Heart right ventricle (tissue), 16 donors: ENCODE measurements at regions not wholly inside any gene's neighbourhood (a gene's known extent, or its start where the extent isn't known, plus 50 kb on each side); places are given as distances from the start of the nearest gene placed in this dataset.

Experiments used
- ATAC-seq, 8 donors: fragments of 200-7000 bp; cut with Tn5 transposase; one replicate each; pipeline ENCODE4 v1.9.1; 2020; ENCODE audit warnings: mild to moderate bottlenecking in 8 of 8, moderate library complexity in 8 of 8, moderate number of reproducible peaks in 1 of 8
- DNase-seq, 2 donors: peaks; one replicate each; pipeline ENCODE4 v3.0.0-alpha.2; 2020
- H3K27ac ChIP-seq, 10 donors: fragments of 200-600 bp; sonication (generic) in 2 of 10; one replicate each; pipeline versions ENCODE4 v1.5.0 to v1.8.0; 2020 to 2022; ENCODE audit warnings: mild to moderate bottlenecking in 3 of 10
- H3K27me3 ChIP-seq, 7 donors: fragments of 200-600 bp; one replicate each; pipeline ENCODE4 v1.8.0; 2021 to 2022; ENCODE audit warnings: mild to moderate bottlenecking in 2 of 7
- H3K36me3 ChIP-seq, 9 donors: fragments of 200-600 bp; sonication (generic) in 1 of 9; one replicate each; pipeline versions ENCODE4 v1.5.0 to v1.8.0; 2020 to 2022; ENCODE audit warnings: mild to moderate bottlenecking in 2 of 9
- H3K4me1 ChIP-seq, 9 donors: fragments of 200-600 bp; sonication (generic) in 1 of 9; one replicate each; pipeline versions ENCODE4 v1.5.0 to v1.8.0; 2020 to 2022; ENCODE audit warnings: mild to moderate bottlenecking in 4 of 9
- H3K4me3 ChIP-seq, 10 donors: fragments of 200-600 bp; sonication (generic) in 2 of 10; one replicate each; pipeline versions ENCODE4 v1.5.0 to v1.8.0; 2020 to 2022; ENCODE audit warnings: mild to moderate bottlenecking in 7 of 10, moderate library complexity in 2 of 10
- H3K9me3 ChIP-seq, 11 donors: fragments of 200-600 bp in 10 of 11; sonication (generic) in 2 of 11; one replicate each; pipeline versions ENCODE4 v1.5.0 to v1.8.0; 2013 to 2022; ENCODE audit warnings: mild to moderate bottlenecking in 2 of 11, control low read depth in 1 of 11, moderate library complexity in 1 of 11
- CTCF ChIP-seq, 9 donors: fragments of 200-600 bp; sonication (generic) in 2 of 9; IDR thresholded peaks; one replicate each; pipeline versions ENCODE4 v1.5.0 to v1.8.0; 2021 to 2022; ENCODE audit warnings: antibody characterized with exemption in 9 of 9, mild to moderate bottlenecking in 5 of 9, moderate library complexity in 1 of 9
- WGBS, 2 donors: extraction: QIAGEN DNeasy Blood & Tissue Kit; methylation state at CpG; one replicate each; pipeline ENCODE4 v1.1.7; 2013; ENCODE audit warnings: inconsistent platforms in 1 of 2; 5-methylcytosine and 5-hydroxymethylcytosine counted together
- intact Hi-C, 10 donors: fragments of 100-400 bp; cut with DNase I; formaldehyde crosslinking; loops; one replicate each; pipeline versions ENCODE4 v1.11.1 to v1.14.2; 2022
- donor health status: Arrhythmogenic right ventricular cardiomyopathy.
- donor health status: ischemic (EF 13 %, LVEDD 7.1; RV severe dilation, severe dysfunction).
- donor health status: healthy with polysubstance abuse.
- donor health status: DM: no; HTN: yes; CAD: no.
- donor health status: DM: no; HTN: no; CAD: no.
- donor health status: ischemic (EF 25% LVEDD 6.9; RV normal size, moderate dysfunction).
- donor health status: ischemic (EF 25% LVEDD 5.7; RV mildly dilated, moderate dysfunction).
- donor health status: healthy.
- donor health status: DM: yes; HTN: yes; CAD: no.
- donor health status: Ischemic cardiomyopathy.
- donor health status: ischemic (EF 35%, LVEDD 5.7; RV mildly dilated, moderate dysfunction).
- donor health status: nonischemic (EF 11% LVEDD 7.7; RV severe dilation, severe dysfunction).
- donor health status: DM: yes; HTN: yes; CAD: no.
- donor health status: PGD.
- donor health status: ischemic (EF 29% LVEDD 5.4; RV normal size, mild dysfunction).
- donor health status: nonischemic (EF 23%, LVEDD 6.1; RV moderate dilation, normal function).

GRCh38 chr11:86175191-86175590, 69.4 kb upstream of the EED start:
- DNase-seq (no peak), ATAC-seq (no peak)
- H3K4me1 ChIP-seq: peaks cover 8 to 83% (median 61%) of the 10 kb centered on the region in 9 donors
- 86 to 90% methylated on average over 1 of the region's 1 CpG for WGBS, 2 donors
- no peaks in the 10 kb centered on the region for H3K36me3 ChIP-seq
- TF ChIP-seq CTCF (IDR thresholded peaks at IDR 0.05): no peak
- intact Hi-C loops: loop anchor here in 4 of 10 donors (5.0 to 10.0 kb wide), 3 partner anchors 108 to 133 kb away; partner anchors contain the start of gene PICALM (in 3 of the 4)
- H3K4me3 ChIP-seq: no peak overlapping the region
- no peaks in the 10 kb centered on the region for H3K9me3 ChIP-seq
- no peaks in the 10 kb centered on the region for H3K27me3 ChIP-seq
- peak overlapping the region in 9 of 10 donors; percentile 55 to 92 (median 83) for H3K27ac ChIP-seq

- Histone ChIP-seq H3K4me1 (peaks cover 8 to 75% (median 54%) of the 10 kb centered on the region in 9 donors), H3K36me3 (no peaks in the 10 kb centered on the region), H3K27ac (peak overlapping the region; percentile 37 to 92 (median 80)), H3K4me3 (no peak overlapping the region), H3K9me3 (no peaks in the 10 kb centered on the region), H3K27me3 (no peaks in the 10 kb centered on the region)
- WGBS, 2 donors: 25 to 32% methylated on average over 8 of the region's 8 CpGs
- peak; percentile 69 to 91 for DNase-seq
- TF ChIP-seq CTCF (IDR thresholded peaks at IDR 0.05): peak in 1 of 9 donors; percentile 8
- intact Hi-C loops: loop anchor here in 5 of 10 donors (1.0 to 10.0 kb wide), 4 partner anchors 105 to 132 kb away; partner anchors contain the start of gene PICALM (in 5 of the 5)
- ATAC-seq: peak; percentile 88 to 99 (median 94)
These were observed 70.2 kb upstream of the EED start for GRCh38 chr11:86174101-86175046.

GRCh38 chr11:86172894-86173293, 71.7 kb upstream of the EED start:
- H3K4me3 ChIP-seq: no peak overlapping the region
- 53 to 79% methylated on average over 1 of the region's 1 CpG for WGBS, 2 donors
- no peaks in the 10 kb centered on the region for H3K36me3 ChIP-seq
- DNase-seq: no peak
- H3K27ac ChIP-seq: peak overlapping the region in 5 of 10 donors; percentile 83 to 92 (median 87)
- H3K4me1 ChIP-seq: peaks cover 8 to 60% (median 45%) of the 10 kb centered on the region in 9 donors
- intact Hi-C loops: loop anchor here in 1 of 10 donors (10.0 kb wide), 1 partner anchor 108 kb away; the partner anchor contains the start of gene PICALM
- ATAC-seq: no peak
- H3K9me3 ChIP-seq: no peaks in the 10 kb centered on the region
- H3K27me3 ChIP-seq: no peaks in the 10 kb centered on the region
- no peak for TF ChIP-seq CTCF (IDR thresholded peaks at IDR 0.05)

GRCh38 chr11:86171627-86172026, 72.9 kb upstream of the EED start:
- DNase-seq (no peak), ATAC-seq (no peak)
- intact Hi-C loops: loop anchor here in 1 of 10 donors (10.0 kb wide), 1 partner anchor 107 kb away; the partner anchor contains the start of gene PICALM
- no peaks in the 10 kb centered on the region for H3K9me3 ChIP-seq
- no peak overlapping the region for H3K27ac ChIP-seq
- no peak overlapping the region for H3K4me3 ChIP-seq
- 94 to 96% methylated on average over 4 of the region's 4 CpGs for WGBS, 2 donors
- peaks cover 8 to 53% (median 42%) of the 10 kb centered on the region in 9 donors for H3K4me1 ChIP-seq
- H3K27me3 ChIP-seq: no peaks in the 10 kb centered on the region
- H3K36me3 ChIP-seq: no peaks in the 10 kb centered on the region
- TF ChIP-seq CTCF (IDR thresholded peaks at IDR 0.05): no peak
